ENCODE measurements at regions not wholly inside any gene's neighbourhood (a gene's known extent, or its start where the extent isn't known, plus 50 kb on each side); places are given as distances from the start of the nearest gene placed in this dataset.

DNA sequence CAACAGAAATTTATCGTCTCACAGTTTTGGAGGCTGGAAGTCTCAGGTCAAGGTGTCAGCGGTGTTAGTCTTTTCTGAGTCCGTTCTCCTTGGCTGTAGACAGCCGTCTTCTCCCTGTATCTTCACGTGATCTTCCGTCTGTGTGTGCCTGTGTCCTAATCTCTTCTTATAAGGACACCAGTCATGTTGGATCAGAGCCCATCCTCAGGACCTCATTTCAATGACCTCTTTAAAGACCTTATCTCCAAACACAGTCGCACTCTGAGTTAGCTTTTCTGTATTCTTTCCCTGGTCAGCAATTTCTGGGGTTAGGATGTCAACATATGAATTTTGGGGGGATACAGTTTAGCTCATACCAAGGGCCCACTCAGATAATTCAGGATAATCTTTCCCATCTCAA lies 247.7 kb downstream of the PRDM2 start:
- no peaks in the 10 kb centered on the region for H3K36me3 Mint-ChIP-seq

DNA sequence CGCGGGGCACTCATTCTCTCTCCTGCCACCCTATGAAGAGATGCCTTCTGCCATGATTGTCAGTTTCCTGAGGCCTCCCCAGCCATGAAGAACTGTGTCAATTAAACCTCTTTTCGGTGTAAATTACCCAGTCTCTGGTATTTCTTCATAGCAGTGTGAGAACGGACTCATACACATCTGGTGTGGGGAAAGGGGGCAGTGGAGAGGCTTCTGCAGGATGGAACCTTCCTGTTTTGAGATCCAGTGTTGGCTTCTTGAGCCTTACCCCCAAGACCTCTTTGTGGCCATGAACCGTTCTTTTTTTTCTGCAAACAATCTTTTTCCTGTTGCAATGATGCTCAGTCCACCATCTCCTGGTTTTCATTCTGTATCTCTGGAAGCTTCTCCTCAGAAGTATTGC lies 248.4 kb downstream of the PRDM2 start:
- H3K4me1 Mint-ChIP-seq, result no peaks in the 10 kb centered on the region
- intact Hi-C loops (cut with micrococcal nuclease), result no loop called here
- no peak for DNase-seq
- H3K27me3 Mint-ChIP-seq (ENCODE audit: low read depth in 3 of 3), result peaks cover 0 to 7% (median 2%) of the 10 kb centered on the region in 3 donors
- Histone ChIP-seq H2AFZ (ENCODE audit: insufficient read depth, low read depth, low read length, poor library complexity, severe bottlenecking) (no peak overlapping the region), H4K20me1 (ENCODE audit: insufficient read depth, low read length) (no peaks in the 10 kb centered on the region), H3K27ac (ENCODE audit: low read depth in 1 of 2, low read length in 2 of 2) (no peak overlapping the region), H3K9me3 (replicated peaks in 1 of 2; ENCODE audit: control insufficient read depth in 1 of 2, insufficient read depth in 1 of 2, low read length in 2 of 2) (no peaks in the 10 kb centered on the region), H3K36me3 (replicated peaks in 1 of 2; ENCODE audit: control insufficient read depth in 1 of 2, insufficient read depth in 2 of 2, low read length in 2 of 2) (no peaks in the 10 kb centered on the region), H3K4me2 (replicated peaks; ENCODE audit: extremely low read depth, low read length, poor library complexity, severe bottlenecking) (no peak overlapping the region), H3K9ac (ENCODE audit: insufficient read depth, low read length, poor library complexity, severe bottlenecking) (no peak overlapping the region), H3K4me1 (ENCODE audit: control insufficient read depth in 1 of 2, insufficient read depth in 2 of 2, low read length in 2 of 2) (no peaks in the 10 kb centered on the region), H3K79me2 (ENCODE audit: insufficient read depth, low read length) (no peaks in the 10 kb centered on the region), H3K4me3 (replicated peaks in 1 of 3; ENCODE audit: low read depth in 2 of 3, low read length in 3 of 3) (no peak overlapping the region), H3K27me3 (ENCODE audit: control insufficient read depth in 2 of 2, insufficient read depth in 2 of 2, low read length in 2 of 2) (no peaks in the 10 kb centered on the region)
- 83% methylated on average over 2 of the region's 5 CpGs for WGBS (ENCODE audit: insufficient coverage)
- H3K9me3 Mint-ChIP-seq, result peaks cover 0 to 2% (median 0%) of the 10 kb centered on the region in 7 donors
- TF ChIP-seq, protein P1, sequence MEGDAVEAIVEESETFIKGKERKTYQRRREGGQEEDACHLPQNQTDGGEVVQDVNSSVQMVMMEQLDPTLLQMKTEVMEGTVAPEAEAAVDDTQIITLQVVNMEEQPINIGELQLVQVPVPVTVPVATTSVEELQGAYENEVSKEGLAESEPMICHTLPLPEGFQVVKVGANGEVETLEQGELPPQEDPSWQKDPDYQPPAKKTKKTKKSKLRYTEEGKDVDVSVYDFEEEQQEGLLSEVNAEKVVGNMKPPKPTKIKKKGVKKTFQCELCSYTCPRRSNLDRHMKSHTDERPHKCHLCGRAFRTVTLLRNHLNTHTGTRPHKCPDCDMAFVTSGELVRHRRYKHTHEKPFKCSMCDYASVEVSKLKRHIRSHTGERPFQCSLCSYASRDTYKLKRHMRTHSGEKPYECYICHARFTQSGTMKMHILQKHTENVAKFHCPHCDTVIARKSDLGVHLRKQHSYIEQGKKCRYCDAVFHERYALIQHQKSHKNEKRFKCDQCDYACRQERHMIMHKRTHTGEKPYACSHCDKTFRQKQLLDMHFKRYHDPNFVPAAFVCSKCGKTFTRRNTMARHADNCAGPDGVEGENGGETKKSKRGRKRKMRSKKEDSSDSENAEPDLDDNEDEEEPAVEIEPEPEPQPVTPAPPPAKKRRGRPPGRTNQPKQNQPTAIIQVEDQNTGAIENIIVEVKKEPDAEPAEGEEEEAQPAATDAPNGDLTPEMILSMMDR (IDR thresholded peaks at IDR 0.05), result no peak
- H3K4me3 Mint-ChIP-seq, result no peak overlapping the region
- no peaks in the 10 kb centered on the region for H3K36me3 Mint-ChIP-seq
- H3K27ac Mint-ChIP-seq, result no peak overlapping the region

More for the DNA sequence above, 247.7 kb downstream of the PRDM2 start:
- Mint-ChIP-seq H3K27ac (no peak overlapping the region), H3K27me3 (ENCODE audit: low read depth in 3 of 3) (peaks cover 0 to 2% (median 2%) of the 10 kb centered on the region in 3 donors), H3K4me1 (no peaks in the 10 kb centered on the region), H3K9me3 (peaks cover 4 to 8% (median 6%) of the 10 kb centered on the region in 7 donors), H3K4me3 (no peak overlapping the region)
- Histone ChIP-seq H3K4me3 (replicated peaks in 1 of 3; ENCODE audit: low read depth in 2 of 3, low read length in 3 of 3) (no peak overlapping the region), H3K9ac (ENCODE audit: insufficient read depth, low read length, poor library complexity, severe bottlenecking) (no peak overlapping the region), H3K4me2 (replicated peaks; ENCODE audit: extremely low read depth, low read length, poor library complexity, severe bottlenecking) (no peak overlapping the region), H4K20me1 (ENCODE audit: insufficient read depth, low read length) (no peaks in the 10 kb centered on the region), H2AFZ (ENCODE audit: insufficient read depth, low read depth, low read length, poor library complexity, severe bottlenecking) (no peak overlapping the region), H3K9me3 (replicated peaks in 1 of 2; ENCODE audit: control insufficient read depth in 1 of 2, insufficient read depth in 1 of 2, low read length in 2 of 2) (peaks cover 3 to 5% of the 10 kb centered on the region in 2 donors), H3K36me3 (replicated peaks in 1 of 2; ENCODE audit: control insufficient read depth in 1 of 2, insufficient read depth in 2 of 2, low read length in 2 of 2) (no peaks in the 10 kb centered on the region), H3K4me1 (ENCODE audit: control insufficient read depth in 1 of 2, insufficient read depth in 2 of 2, low read length in 2 of 2) (no peaks in the 10 kb centered on the region), H3K27ac (ENCODE audit: low read depth in 1 of 2, low read length in 2 of 2) (no peak overlapping the region), H3K27me3 (ENCODE audit: control insufficient read depth in 2 of 2, insufficient read depth in 2 of 2, low read length in 2 of 2) (no peaks in the 10 kb centered on the region), H3K79me2 (ENCODE audit: insufficient read depth, low read length) (no peaks in the 10 kb centered on the region)
- TF ChIP-seq, protein P1 (IDR thresholded peaks at IDR 0.05), result no peak
- WGBS (ENCODE audit: insufficient coverage), result 95% methylated on average over 6 of the region's 7 CpGs
- intact Hi-C loops (cut with micrococcal nuclease), result no loop called here
- DNase-seq, result no peak
